PC-9 (cell line): ENCODE measurements at regions not wholly inside any gene's neighbourhood (a gene's known extent, or its start where the extent isn't known, plus 50 kb on each side); places are given as distances from the start of the nearest gene placed in this dataset.

Experiments
- CTCF ChIP-seq: fragments of 200-600 bp; sonication (generic); conservative IDR thresholded peaks from 2 replicates; pipeline ENCODE4 v1.6.1; 2017; ENCODE audit warnings: mixed run types, antibody characterized with exemption, mild to moderate bottlenecking, moderate library complexity
- EZH2 ChIP-seq: fragments of 200-600 bp; sonication (generic); IDR thresholded peaks from 2 replicates; pipeline ENCODE4 v1.8.0; 2017; ENCODE audit warnings: antibody characterized with exemption, low read depth

GRCh38 chr7:47073284-47073683, 508.6 kb downstream of the TNS3 start:
- TF ChIP-seq CTCF = no peak
- no peak for TF ChIP-seq EZH2
